CD14-positive monocyte (primary cell): ENCODE measurements at regions not wholly inside any gene's neighbourhood (a gene's known extent, or its start where the extent isn't known, plus 50 kb on each side); places are given as distances from the start of the nearest gene placed in this dataset.

Experiments
- DNase-seq, 3 donors: peaks; one replicate each; pipeline ENCODE4 v3.0.0-alpha.2; 2011 to 2022
- H2AFZ ChIP-seq: 2 replicates; pipeline ENCODE4 v1.6.0; 2012; ENCODE audit warnings: mild to moderate bottlenecking, low read depth, low read length, inconsistent platforms; ENCODE audit not compliant: insufficient read depth, poor library complexity, severe bottlenecking
- H3K27ac ChIP-seq, 2 donors: 1 replicate in 1 of 2; 2 replicates in 1 of 2; pipeline ENCODE4 v1.5.1; 2012 to 2013; ENCODE audit warnings: low read length in 2 of 2, control low read depth in 1 of 2, inconsistent platforms in 1 of 2, low read depth in 1 of 2, mild to moderate bottlenecking in 1 of 2
- H3K27me3 ChIP-seq, 2 donors: one replicate each; pipeline versions ENCODE4 v1.6.0 to v1.6.1; 2011 to 2013; ENCODE audit warnings: low read length in 2 of 2; ENCODE audit not compliant: control insufficient read depth in 2 of 2, insufficient read depth in 2 of 2
- H3K36me3 ChIP-seq, 2 donors: replicated peaks in 1 of 2; 1 replicate in 1 of 2; 2 replicates in 1 of 2; pipeline versions ENCODE4 v1.5.1 to v1.6.1; 2012 to 2013; ENCODE audit warnings: low read length in 2 of 2, control low read depth in 1 of 2, inconsistent platforms in 1 of 2, mild to moderate bottlenecking in 1 of 2; ENCODE audit not compliant: insufficient read depth in 2 of 2, control insufficient read depth in 1 of 2
- H3K4me1 ChIP-seq, 2 donors: 1 replicate in 1 of 2; 2 replicates in 1 of 2; pipeline versions ENCODE4 v1.5.1 to v1.6.1; 2012 to 2013; ENCODE audit warnings: low read length in 2 of 2, control low read depth in 1 of 2, inconsistent platforms in 1 of 2, mild to moderate bottlenecking in 1 of 2, moderate library complexity in 1 of 2; ENCODE audit not compliant: insufficient read depth in 2 of 2, control insufficient read depth in 1 of 2
- H3K4me2 ChIP-seq: replicated peaks from 2 replicates; pipeline ENCODE3; 2012; ENCODE audit warnings: low read length, moderate library complexity, mild to moderate bottlenecking; ENCODE audit not compliant: poor library complexity, severe bottlenecking; ENCODE audit errors: extremely low read depth
- H3K4me3 ChIP-seq, 3 experiments: fragments of 200-600 bp in 1 of 3; sonication (generic) in 1 of 3; replicated peaks in 1 of 3; 1 replicate in 2 of 3; 2 replicates in 1 of 3; pipeline ENCODE4 v1.5.1; 2011 to 2013; ENCODE audit warnings: low read length in 3 of 3, mild to moderate bottlenecking in 3 of 3, control low read depth in 2 of 3, low read depth in 2 of 3, inconsistent platforms in 1 of 3, moderate library complexity in 1 of 3
- H3K79me2 ChIP-seq: 2 replicates; pipeline ENCODE4 v1.6.0; 2012; ENCODE audit warnings: mild to moderate bottlenecking, control low read depth, inconsistent platforms, low read length, moderate library complexity; ENCODE audit not compliant: insufficient read depth
- H3K9ac ChIP-seq: 2 replicates; pipeline ENCODE4 v1.6.0; 2017; ENCODE audit warnings: low read length, mild to moderate bottlenecking; ENCODE audit not compliant: insufficient read depth, poor library complexity, severe bottlenecking
- H3K9me3 ChIP-seq, 2 donors: replicated peaks in 1 of 2; 1 replicate in 1 of 2; 2 replicates in 1 of 2; pipeline versions ENCODE4 v1.5.1 to v1.6.1; 2012 to 2013; ENCODE audit warnings: low read length in 2 of 2, control low read depth in 1 of 2; ENCODE audit not compliant: control insufficient read depth in 1 of 2, insufficient read depth in 1 of 2
- H4K20me1 ChIP-seq: 2 replicates; pipeline ENCODE4 v1.6.0; 2012; ENCODE audit warnings: mild to moderate bottlenecking, low read length, control low read depth, moderate library complexity; ENCODE audit not compliant: insufficient read depth
- H3K27ac Mint-ChIP-seq, 7 donors: one replicate each; pipeline ENCODE4 v1.8.0; 2020; ENCODE audit warnings: mild to moderate bottlenecking in 7 of 7, mixed read lengths in 7 of 7, moderate library complexity in 6 of 7, inconsistent platforms in 2 of 7
- H3K27me3 Mint-ChIP-seq, 3 donors: one replicate each; pipeline ENCODE4 v1.8.0; 2021 to 2022; ENCODE audit warnings: low read depth in 3 of 3, mild to moderate bottlenecking in 3 of 3, mixed read lengths in 3 of 3, moderate library complexity in 3 of 3, inconsistent platforms in 1 of 3
- H3K36me3 Mint-ChIP-seq, 2 donors: one replicate each; pipeline ENCODE4 v1.8.0; 2020; ENCODE audit warnings: mixed read lengths in 2 of 2, inconsistent platforms in 1 of 2, mild to moderate bottlenecking in 1 of 2
- H3K4me1 Mint-ChIP-seq: one replicate; pipeline ENCODE4 v1.8.0; 2020; ENCODE audit warnings: mild to moderate bottlenecking, mixed read lengths
- H3K4me3 Mint-ChIP-seq, 2 donors: one replicate each; pipeline ENCODE4 v1.8.0; 2020; ENCODE audit warnings: mild to moderate bottlenecking in 2 of 2, mixed read lengths in 2 of 2, moderate library complexity in 1 of 2
- H3K9me3 Mint-ChIP-seq, 7 donors: one replicate each; pipeline ENCODE4 v1.8.0; 2020 to 2022; ENCODE audit warnings: mixed read lengths in 7 of 7, mild to moderate bottlenecking in 6 of 7, moderate library complexity in 6 of 7, inconsistent platforms in 2 of 7
- CTCF ChIP-seq: fragments of 200-600 bp; IDR thresholded peaks from one replicate; pipeline ENCODE4 v1.8.0; 2022; ENCODE audit warnings: antibody characterized with exemption, mild to moderate bottlenecking
- WGBS: methylation state at CpG from one replicate; pipeline ENCODE4 v1.1.5; 2013; ENCODE audit warnings: missing lambda C conversion rate; ENCODE audit not compliant: insufficient coverage; 5-methylcytosine and 5-hydroxymethylcytosine counted together
- intact Hi-C, 2 donors: fragments of 100-400 bp; cut with micrococcal nuclease; formaldehyde crosslinking; loops; one replicate each; pipeline versions ENCODE4 v1.15.0 to v1.15.1; 2023

GRCh38 chr14:66233591-66233990, 252.6 kb upstream of the CCDC196 start:
- Histone ChIP-seq H3K79me2 (no peaks in the 10 kb centered on the region), H3K27ac (no peak overlapping the region), H3K27me3 (no peaks in the 10 kb centered on the region), H3K36me3 (no peaks in the 10 kb centered on the region), H3K9ac (no peak overlapping the region), H3K4me1 (no peaks in the 10 kb centered on the region), H3K4me2 (no peak overlapping the region), H3K4me3 (no peak overlapping the region), H3K9me3 (no peaks in the 10 kb centered on the region), H2AFZ (no peak overlapping the region), H4K20me1 (no peaks in the 10 kb centered on the region)
- Mint-ChIP-seq H3K4me1 (no peaks in the 10 kb centered on the region), H3K27ac (no peak overlapping the region), H3K4me3 (no peak overlapping the region), H3K27me3 (peaks cover 0 to 7% (median 0%) of the 10 kb centered on the region in 3 donors), H3K36me3 (no peaks in the 10 kb centered on the region), H3K9me3 (peaks cover 0 to 9% (median 2%) of the 10 kb centered on the region in 7 donors)
- no peak for DNase-seq
- intact Hi-C loops, result no loop called here
- 50% methylated on average over 1 of the region's 4 CpGs for WGBS
- no peak for TF ChIP-seq CTCF

- no peak overlapping the region for H3K4me3 ChIP-seq
- H3K27ac ChIP-seq, result no peak overlapping the region
- H3K79me2 ChIP-seq, result no peaks in the 10 kb centered on the region
- H3K9me3 Mint-ChIP-seq, result peaks cover 0 to 5% (median 2%) of the 10 kb centered on the region in 7 donors
- no peaks in the 10 kb centered on the region for H3K4me1 ChIP-seq
- H3K27me3 Mint-ChIP-seq, result peaks cover 0 to 7% (median 0%) of the 10 kb centered on the region in 3 donors
- intact Hi-C loops, result no loop called here
- no peak overlapping the region for H2AFZ ChIP-seq
- DNase-seq, result no peak
- no peak overlapping the region for H3K27ac Mint-ChIP-seq
- H3K27me3 ChIP-seq, result no peaks in the 10 kb centered on the region
- TF ChIP-seq CTCF, result no peak
- no peak overlapping the region for H3K4me2 ChIP-seq
- no peaks in the 10 kb centered on the region for H4K20me1 ChIP-seq
- no peaks in the 10 kb centered on the region for H3K36me3 ChIP-seq
- no peak overlapping the region for H3K4me3 Mint-ChIP-seq
- no peaks in the 10 kb centered on the region for H3K36me3 Mint-ChIP-seq
- H3K9me3 ChIP-seq, result no peaks in the 10 kb centered on the region
- H3K9ac ChIP-seq, result no peak overlapping the region
- no CpG with 5 or more reads among the region's 2 CpGs for WGBS
- no peaks in the 10 kb centered on the region for H3K4me1 Mint-ChIP-seq
Observed at GRCh38 chr14:66234411-66234810, 251.8 kb upstream of the CCDC196 start.
